ENCODE measurements at regions not wholly inside any gene's neighbourhood (a gene's known extent, or its start where the extent isn't known, plus 50 kb on each side); places are given as distances from the start of the nearest gene placed in this dataset.

DNA sequence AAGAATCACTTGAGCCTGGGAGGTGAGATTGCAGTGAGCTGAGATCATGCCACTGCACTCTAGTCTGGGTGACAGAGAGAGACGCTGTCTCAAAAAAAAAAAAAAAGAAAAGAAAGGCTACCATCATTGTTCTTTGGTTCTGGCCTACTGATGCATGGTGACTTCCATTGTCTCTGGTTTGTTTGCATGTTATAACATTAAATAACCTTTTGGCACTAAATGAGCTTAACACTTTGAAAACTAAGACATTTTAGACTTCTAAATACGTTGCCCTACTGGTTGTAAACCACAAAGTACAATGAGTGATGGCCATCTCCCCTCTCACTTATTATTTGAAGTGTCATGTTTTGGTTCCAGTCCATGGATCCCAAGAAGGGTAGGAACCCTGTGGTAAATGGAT is 152.9 kb upstream of the CPM start:
- no peaks in the 10 kb centered on the region for H3K9me3 Mint-ChIP-seq
- CTCF ChIA-PET, result interaction anchor here in 1 of 2 donors (0.7 kb wide), 1 partner anchor 16 kb away, joined by 3 read pairs; no protein-coding TSS in a partner anchor

DNA sequence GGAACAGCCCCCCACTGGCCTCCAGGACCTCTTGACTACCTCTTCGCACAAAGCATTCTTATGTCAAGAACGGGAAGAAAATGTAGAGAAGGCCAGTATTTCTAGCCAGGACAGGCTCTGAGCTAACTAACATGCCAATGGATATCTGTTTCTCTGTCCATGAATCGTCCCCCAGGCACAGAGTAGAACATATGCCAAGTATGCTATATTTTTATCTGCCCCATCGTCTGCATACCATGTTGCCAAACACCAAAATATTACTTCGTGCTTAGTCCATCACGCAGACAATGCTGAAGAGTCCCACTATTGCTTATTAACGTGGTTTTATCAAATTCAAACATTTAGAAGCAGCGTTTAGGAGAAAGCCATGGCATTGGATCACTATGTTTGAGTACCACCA is 151.4 kb upstream of the CPSF6 start:
- ChIA-PET CTCF (interaction anchor here (1.0 to 1.3 kb wide), 2 partner anchors 13 to 14 kb away, joined by 3 to 4 read pairs; no protein-coding TSS in a partner anchor), POLR2A (no interaction called here)
- Mint-ChIP-seq H3K4me3 (no peak overlapping the region), H3K27me3 (peaks cover 14 to 20% of the 10 kb centered on the region in 2 donors), H3K4me1 (no peaks in the 10 kb centered on the region), H3K27ac (no peak overlapping the region), H3K36me3 (no peaks in the 10 kb centered on the region), H3K9me3 (no peaks in the 10 kb centered on the region)
- Histone ChIP-seq H3K4me1 (ENCODE audit: control insufficient read depth in 1 of 2, extremely low read depth in 1 of 2, insufficient read depth in 2 of 2, low read length in 2 of 2) (no peaks in the 10 kb centered on the region), H3K27ac (ENCODE audit: low read length) (no peak overlapping the region), H3K4me3 (ENCODE audit: control insufficient read depth in 1 of 2, extremely low read depth in 1 of 2, low read length in 1 of 2) (no peak overlapping the region), H3K36me3 (ENCODE audit: control insufficient read depth in 2 of 2, extremely low read depth in 1 of 2, insufficient read depth in 1 of 2, low read length in 1 of 2) (no peaks in the 10 kb centered on the region), H3K9me3 (no peaks in the 10 kb centered on the region), H3K27me3 (replicated peaks in 1 of 2; ENCODE audit: control insufficient read depth in 2 of 2, extremely low read depth in 1 of 2, insufficient read depth in 2 of 2, low read length in 1 of 2) (peaks cover 0 to 5% of the 10 kb centered on the region in 2 experiments)
- DNase-seq, result no peak
- no peak for ATAC-seq (replicated peaks in 1 of 4)
- WGBS (ENCODE audit: insufficient coverage), result 72% methylated on average over 8 of the region's 8 CpGs

More for the DNA sequence above, 152.9 kb upstream of the CPM start:
- H3K9me3 ChIP-seq, result no peaks in the 10 kb centered on the region
- H3K4me3 ChIP-seq (ENCODE audit: control insufficient read depth in 1 of 2, extremely low read depth in 1 of 2, low read length in 1 of 2), result no peak overlapping the region
- WGBS (ENCODE audit: insufficient coverage), result no CpG with 5 or more reads among the region's 2 CpGs
- Mint-ChIP-seq H3K36me3 (no peaks in the 10 kb centered on the region), H3K4me1 (no peaks in the 10 kb centered on the region), H3K27me3 (peaks cover 10 to 14% of the 10 kb centered on the region in 2 donors), H3K27ac (no peak overlapping the region), H3K4me3 (no peak overlapping the region)
- H3K4me1 ChIP-seq (ENCODE audit: control insufficient read depth in 1 of 2, extremely low read depth in 1 of 2, insufficient read depth in 2 of 2, low read length in 2 of 2), result no peaks in the 10 kb centered on the region
- no peak for DNase-seq
- H3K27me3 ChIP-seq (replicated peaks in 1 of 2; ENCODE audit: control insufficient read depth in 2 of 2, extremely low read depth in 1 of 2, insufficient read depth in 2 of 2, low read length in 1 of 2), result peaks cover 0 to 5% of the 10 kb centered on the region in 2 experiments
- POLR2A ChIA-PET, result interaction anchor here in 1 of 2 donors (0.7 kb wide), 1 partner anchor 738 kb away, joined by 3 read pairs; no protein-coding TSS in a partner anchor
- no peak for ATAC-seq (replicated peaks in 1 of 4)
- no peak overlapping the region for H3K27ac ChIP-seq (ENCODE audit: low read length)
- H3K36me3 ChIP-seq (ENCODE audit: control insufficient read depth in 2 of 2, extremely low read depth in 1 of 2, insufficient read depth in 1 of 2, low read length in 1 of 2), result no peaks in the 10 kb centered on the region

DNA sequence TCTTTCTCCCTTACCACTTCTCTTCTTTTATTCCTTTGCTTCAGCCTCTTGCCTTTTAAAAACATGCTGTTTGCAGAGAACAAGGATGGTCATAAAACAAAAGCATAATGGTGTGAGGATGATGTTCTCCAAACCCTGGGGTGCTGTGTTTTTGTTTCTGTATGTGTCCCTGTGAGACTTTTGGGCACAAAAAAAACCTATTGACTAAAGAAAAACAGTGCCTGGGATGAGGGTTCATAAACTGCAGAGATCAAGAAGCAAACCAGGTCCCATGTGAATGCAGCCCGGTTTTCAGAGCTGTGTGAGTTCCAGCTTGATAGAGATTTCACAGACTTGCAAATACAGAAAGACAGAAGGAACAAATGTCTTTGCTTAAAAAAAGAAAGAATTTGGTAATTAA is 148.6 kb upstream of the CPSF6 start:
- Mint-ChIP-seq H3K4me1 (no peaks in the 10 kb centered on the region), H3K4me3 (no peak overlapping the region), H3K9me3 (no peaks in the 10 kb centered on the region), H3K27me3 (peaks cover 17 to 25% of the 10 kb centered on the region in 2 donors), H3K36me3 (no peaks in the 10 kb centered on the region), H3K27ac (no peak overlapping the region)
- no peaks in the 10 kb centered on the region for H3K36me3 ChIP-seq (ENCODE audit: control insufficient read depth in 2 of 2, extremely low read depth in 1 of 2, insufficient read depth in 1 of 2, low read length in 1 of 2)
- H3K4me3 ChIP-seq (ENCODE audit: control insufficient read depth in 1 of 2, extremely low read depth in 1 of 2, low read length in 1 of 2), result no peak overlapping the region
- DNase-seq, result no peak
- ATAC-seq (replicated peaks in 1 of 4), result no peak
- no peak overlapping the region for H3K27ac ChIP-seq (ENCODE audit: low read length)
- no peaks in the 10 kb centered on the region for H3K4me1 ChIP-seq (ENCODE audit: control insufficient read depth in 1 of 2, extremely low read depth in 1 of 2, insufficient read depth in 2 of 2, low read length in 2 of 2)
- WGBS (ENCODE audit: insufficient coverage), result no CpG with 5 or more reads among the region's 1 CpG
- ChIA-PET CTCF (no interaction called here), POLR2A (interaction anchor here in 1 of 2 donors (0.6 kb wide), 1 partner anchor 168 kb away, joined by 4 read pairs; no protein-coding TSS in a partner anchor)
- no peaks in the 10 kb centered on the region for H3K9me3 ChIP-seq
- H3K27me3 ChIP-seq (replicated peaks in 1 of 2; ENCODE audit: control insufficient read depth in 2 of 2, extremely low read depth in 1 of 2, insufficient read depth in 2 of 2, low read length in 1 of 2), result peaks cover 0 to 5% of the 10 kb centered on the region in 2 experiments

DNA sequence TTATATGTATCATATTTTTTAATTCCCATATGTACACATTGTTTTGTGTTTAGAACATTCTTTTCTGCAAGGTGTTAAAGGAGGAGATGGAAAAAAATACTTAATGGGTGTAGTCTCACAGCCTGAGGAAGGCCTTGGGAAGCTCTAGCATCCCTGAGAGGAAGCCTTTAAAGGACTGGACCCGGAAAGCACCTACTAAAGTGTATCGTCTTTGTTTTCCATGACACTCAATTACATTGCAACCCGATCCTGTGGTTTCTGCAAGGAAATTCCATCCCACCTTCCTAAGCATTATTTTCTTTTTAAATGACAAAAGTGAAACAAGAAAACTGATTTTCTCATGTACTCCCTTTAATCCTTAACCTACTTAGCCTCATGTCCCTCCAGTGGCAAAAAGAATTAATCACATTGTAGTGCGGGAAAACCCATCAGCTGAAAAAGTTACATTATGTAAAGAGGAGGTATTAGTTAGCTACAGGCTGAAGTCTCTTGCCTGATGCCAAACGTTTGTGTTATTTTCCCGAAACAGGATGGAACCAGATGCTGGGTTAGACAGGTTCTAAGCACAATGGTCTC is 147.8 kb upstream of the CPSF6 start:
- peaks cover 17 to 25% of the 10 kb centered on the region in 2 donors for H3K27me3 Mint-ChIP-seq
- ATAC-seq (replicated peaks in 1 of 4) (no peak), DNase-seq (no peak)
- H3K4me1 Mint-ChIP-seq, result no peaks in the 10 kb centered on the region
- ChIA-PET POLR2A (interaction anchor here in 1 of 2 donors (0.6 kb wide), 1 partner anchor 169 kb away, joined by 4 read pairs; no protein-coding TSS in a partner anchor), CTCF (no interaction called here)
- H3K36me3 ChIP-seq (ENCODE audit: control insufficient read depth in 2 of 2, extremely low read depth in 1 of 2, insufficient read depth in 1 of 2, low read length in 1 of 2), result no peaks in the 10 kb centered on the region
- H3K27me3 ChIP-seq (replicated peaks in 1 of 2; ENCODE audit: control insufficient read depth in 2 of 2, extremely low read depth in 1 of 2, insufficient read depth in 2 of 2, low read length in 1 of 2), result peaks cover 0 to 5% of the 10 kb centered on the region in 2 experiments
- WGBS (ENCODE audit: insufficient coverage), result 81% methylated on average over 2 of the region's 6 CpGs
- no peak overlapping the region for H3K4me3 Mint-ChIP-seq
- no peaks in the 10 kb centered on the region for H3K4me1 ChIP-seq (ENCODE audit: control insufficient read depth in 1 of 2, extremely low read depth in 1 of 2, insufficient read depth in 2 of 2, low read length in 2 of 2)
- H3K36me3 Mint-ChIP-seq, result no peaks in the 10 kb centered on the region
- no peak overlapping the region for H3K27ac Mint-ChIP-seq
- no peak overlapping the region for H3K27ac ChIP-seq (ENCODE audit: low read length)
- no peak overlapping the region for H3K4me3 ChIP-seq (ENCODE audit: control insufficient read depth in 1 of 2, extremely low read depth in 1 of 2, low read length in 1 of 2)
- no peaks in the 10 kb centered on the region for H3K9me3 ChIP-seq
- H3K9me3 Mint-ChIP-seq, result no peaks in the 10 kb centered on the region

DNA sequence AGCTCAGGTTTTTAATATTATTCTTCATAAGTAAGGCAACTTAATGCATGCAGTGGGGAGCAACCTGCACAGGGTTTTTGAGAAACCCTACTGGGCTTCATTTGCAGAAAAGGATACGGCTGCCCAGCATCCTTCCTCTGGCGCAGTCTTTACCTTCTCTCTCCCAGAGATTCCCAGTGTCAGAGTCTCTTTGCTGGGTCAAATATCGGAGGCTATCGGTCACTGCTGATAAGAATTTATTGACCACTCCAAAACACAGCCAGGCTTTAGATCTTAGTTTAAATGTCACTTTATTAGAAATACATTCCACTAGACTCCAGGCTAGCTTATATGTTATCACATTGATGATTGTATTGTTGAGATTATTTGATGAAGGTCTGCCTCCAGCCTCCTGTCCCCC is 147.2 kb upstream of the CPSF6 start:
- peaks cover 15 to 22% of the 10 kb centered on the region in 2 donors for H3K27me3 Mint-ChIP-seq
- no peaks in the 10 kb centered on the region for H3K36me3 ChIP-seq (ENCODE audit: control insufficient read depth in 2 of 2, extremely low read depth in 1 of 2, insufficient read depth in 1 of 2, low read length in 1 of 2)
- POLR2A ChIA-PET, result no interaction called here
- DNase-seq, result no peak
- no peaks in the 10 kb centered on the region for H3K9me3 Mint-ChIP-seq
- 94% methylated on average over 2 of the region's 4 CpGs for WGBS (ENCODE audit: insufficient coverage)
- H3K27ac Mint-ChIP-seq, result no peak overlapping the region
- H3K4me1 Mint-ChIP-seq, result no peaks in the 10 kb centered on the region
- no peak overlapping the region for H3K27ac ChIP-seq (ENCODE audit: low read length)
- H3K36me3 Mint-ChIP-seq, result no peaks in the 10 kb centered on the region
- H3K4me1 ChIP-seq (ENCODE audit: control insufficient read depth in 1 of 2, extremely low read depth in 1 of 2, insufficient read depth in 2 of 2, low read length in 2 of 2), result no peaks in the 10 kb centered on the region
- no peak overlapping the region for H3K4me3 Mint-ChIP-seq
- CTCF ChIA-PET, result no interaction called here
- no peak for ATAC-seq (replicated peaks in 1 of 4)
- H3K27me3 ChIP-seq (replicated peaks in 1 of 2; ENCODE audit: control insufficient read depth in 2 of 2, extremely low read depth in 1 of 2, insufficient read depth in 2 of 2, low read length in 1 of 2), result peaks cover 0 to 5% of the 10 kb centered on the region in 2 experiments
- no peaks in the 10 kb centered on the region for H3K9me3 ChIP-seq
- no peak overlapping the region for H3K4me3 ChIP-seq (ENCODE audit: control insufficient read depth in 1 of 2, extremely low read depth in 1 of 2, low read length in 1 of 2)

GRCh38 chr12:69094606-69095216 is 144.7 kb upstream of the CPSF6 start:
- no peaks in the 10 kb centered on the region for H3K36me3 ChIP-seq (ENCODE audit: control insufficient read depth in 2 of 2, extremely low read depth in 1 of 2, insufficient read depth in 1 of 2, low read length in 1 of 2)
- no peaks in the 10 kb centered on the region for H3K4me1 ChIP-seq (ENCODE audit: control insufficient read depth in 1 of 2, extremely low read depth in 1 of 2, insufficient read depth in 2 of 2, low read length in 2 of 2)
- ChIA-PET POLR2A (no interaction called here), CTCF (no interaction called here)
- H3K36me3 Mint-ChIP-seq, result no peaks in the 10 kb centered on the region
- no peak overlapping the region for H3K4me3 Mint-ChIP-seq
- 50% methylated on average over 4 of the region's 4 CpGs for WGBS (ENCODE audit: insufficient coverage)
- H3K9me3 ChIP-seq, result no peaks in the 10 kb centered on the region
- no peaks in the 10 kb centered on the region for H3K9me3 Mint-ChIP-seq
- ATAC-seq (replicated peaks in 1 of 4) (no peak), DNase-seq (no peak)
- H3K27ac ChIP-seq (ENCODE audit: low read length), result no peak overlapping the region
- H3K27me3 ChIP-seq (replicated peaks in 1 of 2; ENCODE audit: control insufficient read depth in 2 of 2, extremely low read depth in 1 of 2, insufficient read depth in 2 of 2, low read length in 1 of 2), result peaks cover 0 to 7% of the 10 kb centered on the region in 2 experiments
- peaks cover 20 to 27% of the 10 kb centered on the region in 2 donors for H3K27me3 Mint-ChIP-seq
- H3K4me1 Mint-ChIP-seq, result no peaks in the 10 kb centered on the region
- no peak overlapping the region for H3K27ac Mint-ChIP-seq
- H3K4me3 ChIP-seq (ENCODE audit: control insufficient read depth in 1 of 2, extremely low read depth in 1 of 2, low read length in 1 of 2), result no peak overlapping the region

Measured in T-cell (primary cell).